GM12878 (cell line): ENCODE measurements at regions not wholly inside any gene's neighbourhood (a gene's known extent, or its start where the extent isn't known, plus 50 kb on each side); places are given as distances from the start of the nearest gene placed in this dataset.

Experiments used
- ATAC-seq: fragments of 200-7000 bp; cut with Tn5 transposase; 3 replicates; pipeline ENCODE4 v1.9.1; 2020; ENCODE audit warnings: mild to moderate bottlenecking, moderate library complexity
- BruUV-seq: library from RNA; stranded (reverse); fragments of 400-500 nt; replicated peaks from 2 replicates; lab custom pipeline; 2021; lab: Mats Ljungman, UMichigan
- CTCF ChIA-PET: fragments of 300-600 bp; sonication (Branson Sonifier 250); formaldehyde crosslinking; extraction: SDS; loops from one replicate; lab custom pipeline; 2021; ENCODE audit warnings: inconsistent platforms; lab: Yijun Ruan, JAX
- POLR2A ChIA-PET: fragments of 350-600 bp; formaldehyde crosslinking; extraction: SDS; loops from one replicate; lab custom pipeline; 2021; ENCODE audit warnings: inconsistent platforms; lab: Charles Lee
- RAD21 ChIA-PET: fragments of 300-600 bp; sonication (Branson Sonifier 250); formaldehyde crosslinking; loops from one replicate; lab custom pipeline; 2023; ENCODE audit warnings: antibody characterized with exemption; ENCODE audit not compliant: unreplicated experiment; lab: Charles Lee
- SMC1A ChIA-PET: fragments of 300-600 bp; sonication (Branson Sonifier 250); formaldehyde crosslinking; loops from one replicate; lab custom pipeline; 2023; ENCODE audit not compliant: unreplicated experiment, uncharacterized antibody; lab: Charles Lee
- DNase-seq: peaks from one replicate; pipeline ENCODE4 v3.0.0-alpha.2; 2011; ENCODE audit warnings: low read depth, low spot score
- FAIRE-seq: peaks from 3 replicates; lab custom pipeline; 2011; peaks lifted over from hg19 to GRCh38; lab: Jason Lieb, UNC
- H2AFZ ChIP-seq: 2 replicates; pipeline ENCODE4 v1.6.0; 2011; ENCODE audit warnings: low read depth, low read length, control low read depth; ENCODE audit not compliant: control insufficient read depth
- H3K27ac ChIP-seq: 2 replicates; pipeline ENCODE4 v1.5.1; 2011; ENCODE audit warnings: control low read depth; ENCODE audit not compliant: control insufficient read depth, insufficient read depth
- H3K27me3 ChIP-seq, 2 experiments: replicated peaks in 1 of 2; 2 replicates each; pipeline versions ENCODE4 v1.6.0 to v1.6.1; 2011; ENCODE audit warnings: low read length in 1 of 2; ENCODE audit not compliant: control insufficient read depth in 2 of 2, insufficient read depth in 2 of 2
- H3K36me3 ChIP-seq, 2 experiments: 2 replicates each; pipeline ENCODE4 v1.5.1; 2011; ENCODE audit warnings: low read length in 1 of 2; ENCODE audit not compliant: control insufficient read depth in 2 of 2, insufficient read depth in 2 of 2
- H3K4me1 ChIP-seq: 2 replicates; pipeline ENCODE4 v1.6.1; 2011; ENCODE audit warnings: mild to moderate bottlenecking, low read length, moderate library complexity, mixed read lengths; ENCODE audit not compliant: control insufficient read depth, insufficient read depth
- H3K4me2 ChIP-seq: 2 replicates; pipeline ENCODE4 v1.6.0; 2011; ENCODE audit warnings: control low read depth; ENCODE audit not compliant: control insufficient read depth, insufficient read depth
- H3K4me3 ChIP-seq: fragments of 200-600 bp; sonication (generic); 2 replicates; pipeline ENCODE4 v1.5.1; 2016
- H3K79me2 ChIP-seq: 2 replicates; pipeline ENCODE4 v1.6.0; 2011; ENCODE audit warnings: low read length; ENCODE audit not compliant: control insufficient read depth, insufficient read depth
- H3K9ac ChIP-seq: 2 replicates; pipeline ENCODE4 v1.8.0; 2011; ENCODE audit warnings: low read length, control low read depth, mixed read lengths; ENCODE audit not compliant: control insufficient read depth, insufficient read depth
- H3K9me3 ChIP-seq: replicated peaks from 3 replicates; pipeline ENCODE4 v1.5.1; 2011; ENCODE audit warnings: mild to moderate bottlenecking, low read length; ENCODE audit not compliant: control insufficient read depth, insufficient read depth
- H4K20me1 ChIP-seq: 2 replicates; pipeline ENCODE4 v1.6.0; 2011; ENCODE audit not compliant: control insufficient read depth, insufficient read depth
- ESRRA ChIP-seq: IDR thresholded peaks from 2 replicates; pipeline ENCODE4 v1.6.1; 2012; ENCODE audit warnings: mild to moderate bottlenecking, low read length, improper control_type of control experiment
- MYB ChIP-seq: fragments of 150-350 bp; IDR thresholded peaks from 2 replicates; pipeline ENCODE4 v1.6.1; 2014; ENCODE audit warnings: mild to moderate bottlenecking, low read depth, low read length, borderline replicate concordance
- NR2C2 ChIP-seq: IDR thresholded peaks from 2 replicates; pipeline ENCODE4 v1.6.1; 2011; ENCODE audit warnings: borderline replicate concordance, low read depth; ENCODE audit not compliant: control insufficient read depth, insufficient read length
- ZSCAN29 ChIP-seq: fragments of 450-650 bp; IDR thresholded peaks from 2 replicates; pipeline ENCODE4 v1.6.1; 2017; ENCODE audit warnings: mild to moderate bottlenecking, moderate library complexity
- WGBS: methylation state at CpG from one replicate; pipeline ENCODE4 v1.1.6; 2016; ENCODE audit warnings: low lambda C conversion rate; ENCODE audit not compliant: insufficient replicate concordance, insufficient coverage; ENCODE audit errors: missing lambda C conversion rate; 5-methylcytosine and 5-hydroxymethylcytosine counted together
- in situ Hi-C: fragments of 300-500 bp; cut with MboI; formaldehyde crosslinking; loops from 9 replicates; pipeline ENCODE4 v1.14.3; 2018; ENCODE audit warnings: mixed read lengths
- intact Hi-C: fragments of 100-400 bp; cut with micrococcal nuclease; formaldehyde crosslinking; loops from one replicate; pipeline ENCODE4 v1.14.2; 2022; ENCODE audit not compliant: unreplicated experiment
- TF ChIP-seq, protein P1 (sequence below): IDR thresholded peaks from 2 replicates; pipeline ENCODE4 v1.6.1; 2011; ENCODE audit warnings: low read depth, low read length, improper control_type of control experiment, borderline replicate concordance
- TF ChIP-seq, protein P2 (sequence below): fragments of 450-650 bp; IDR thresholded peaks from 2 replicates; pipeline ENCODE4 v1.6.1; 2017; ENCODE audit warnings: borderline replicate concordance

DNA sequence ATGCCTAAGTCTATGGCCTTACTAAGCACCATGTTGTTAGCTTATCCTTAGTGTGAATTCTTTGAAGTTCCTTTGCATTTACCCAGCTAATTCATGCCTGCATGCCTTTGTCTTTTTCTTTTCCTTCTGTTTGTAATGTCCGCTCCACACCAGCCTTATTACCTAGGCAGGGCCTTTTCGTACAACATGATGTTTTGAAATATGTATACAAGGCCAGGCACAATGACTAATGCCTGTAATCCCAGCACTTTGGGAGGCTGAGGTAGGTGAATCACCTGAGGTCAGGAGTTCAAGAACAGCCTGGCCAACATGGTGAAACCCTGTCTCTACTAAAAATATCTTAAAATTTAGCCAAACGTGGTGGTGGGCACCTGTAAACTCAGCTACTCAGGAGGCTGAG is 1636.5 kb upstream of the SEL1L start:
- in situ Hi-C loops (no loop called here), intact Hi-C loops (no loop called here)
- Histone ChIP-seq H3K9me3 (no peaks in the 10 kb centered on the region), H3K27ac (no peak overlapping the region), H3K4me1 (no peaks in the 10 kb centered on the region), H3K9ac (no peak overlapping the region), H2AFZ (no peak overlapping the region), H3K4me3 (no peak overlapping the region), H3K79me2 (no peaks in the 10 kb centered on the region), H4K20me1 (no peaks in the 10 kb centered on the region), H3K4me2 (no peak overlapping the region), H3K27me3 (no peaks in the 10 kb centered on the region), H3K36me3 (no peaks in the 10 kb centered on the region)
- TF ChIP-seq, protein P1, sequence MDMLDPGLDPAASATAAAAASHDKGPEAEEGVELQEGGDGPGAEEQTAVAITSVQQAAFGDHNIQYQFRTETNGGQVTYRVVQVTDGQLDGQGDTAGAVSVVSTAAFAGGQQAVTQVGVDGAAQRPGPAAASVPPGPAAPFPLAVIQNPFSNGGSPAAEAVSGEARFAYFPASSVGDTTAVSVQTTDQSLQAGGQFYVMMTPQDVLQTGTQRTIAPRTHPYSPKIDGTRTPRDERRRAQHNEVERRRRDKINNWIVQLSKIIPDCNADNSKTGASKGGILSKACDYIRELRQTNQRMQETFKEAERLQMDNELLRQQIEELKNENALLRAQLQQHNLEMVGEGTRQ: no peak
- TF ChIP-seq ZSCAN29 (no peak), NR2C2 (no peak), ESRRA (no peak)
- TF ChIP-seq, protein P2, sequence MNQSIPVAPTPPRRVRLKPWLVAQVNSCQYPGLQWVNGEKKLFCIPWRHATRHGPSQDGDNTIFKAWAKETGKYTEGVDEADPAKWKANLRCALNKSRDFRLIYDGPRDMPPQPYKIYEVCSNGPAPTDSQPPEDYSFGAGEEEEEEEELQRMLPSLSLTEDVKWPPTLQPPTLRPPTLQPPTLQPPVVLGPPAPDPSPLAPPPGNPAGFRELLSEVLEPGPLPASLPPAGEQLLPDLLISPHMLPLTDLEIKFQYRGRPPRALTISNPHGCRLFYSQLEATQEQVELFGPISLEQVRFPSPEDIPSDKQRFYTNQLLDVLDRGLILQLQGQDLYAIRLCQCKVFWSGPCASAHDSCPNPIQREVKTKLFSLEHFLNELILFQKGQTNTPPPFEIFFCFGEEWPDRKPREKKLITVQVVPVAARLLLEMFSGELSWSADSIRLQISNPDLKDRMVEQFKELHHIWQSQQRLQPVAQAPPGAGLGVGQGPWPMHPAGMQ: no peak
- 4% methylated on average over 3 of the region's 3 CpGs for WGBS
- ATAC-seq (no peak), FAIRE-seq (no peak), DNase-seq (no peak)
- POLR2A ChIA-PET: no interaction called here
- BruUV-seq: no TSS peak
- RAD21 ChIA-PET: no interaction called here
- CTCF ChIA-PET: no interaction called here
- SMC1A ChIA-PET: interaction anchor here (0.9 to 1.5 kb wide), 2 partner anchors 9 to 16 kb away, joined by 3 read pairs; no protein-coding TSS in a partner anchor

DNA sequence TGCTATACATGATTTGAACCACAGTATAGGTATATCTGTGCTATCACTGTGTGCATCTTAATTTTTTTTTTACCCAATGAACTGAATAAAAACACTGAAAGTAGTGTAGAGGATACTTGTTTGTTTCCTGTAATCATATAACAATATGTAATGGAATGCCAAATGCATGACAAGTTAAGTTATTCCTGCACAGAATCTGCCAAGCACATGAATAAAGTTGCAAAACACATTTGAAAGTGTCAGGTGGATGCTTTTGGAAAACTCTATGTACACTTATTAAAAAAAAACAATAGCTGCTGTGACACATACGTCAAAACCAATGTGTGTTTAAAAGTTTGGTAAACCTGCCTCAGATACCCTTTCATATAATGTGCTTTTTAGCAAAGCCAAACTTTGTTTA is 1638.1 kb upstream of the SEL1L start:
- no TSS peak for BruUV-seq
- Histone ChIP-seq H3K4me1 (no peaks in the 10 kb centered on the region), H3K27me3 (no peaks in the 10 kb centered on the region), H3K9ac (no peak overlapping the region), H3K79me2 (no peaks in the 10 kb centered on the region), H3K36me3 (no peaks in the 10 kb centered on the region), H3K4me2 (no peak overlapping the region), H4K20me1 (no peaks in the 10 kb centered on the region), H3K4me3 (no peak overlapping the region), H2AFZ (no peak overlapping the region), H3K9me3 (no peaks in the 10 kb centered on the region), H3K27ac (no peak overlapping the region)
- in situ Hi-C loops: no loop called here
- ChIA-PET CTCF (no interaction called here), RAD21 (no interaction called here), SMC1A (no interaction called here), POLR2A (no interaction called here)
- DNase-seq (no peak), ATAC-seq (no peak), FAIRE-seq (no peak)
- 0% methylated on average over 1 of the region's 1 CpG for WGBS
- TF ChIP-seq MYB: no peak
- intact Hi-C loops: no loop called here
